HG02798 (cell line): ENCODE measurements at regions not wholly inside any gene's neighbourhood (a gene's known extent, or its start where the extent isn't known, plus 50 kb on each side); places are given as distances from the start of the nearest gene placed in this dataset.
"Not testable (repeated sequence)": the region's sequence is repeated elsewhere in the genome, so short reads cannot be mapped to it uniquely, and the experiment has no call there.

Experiments
- ATAC-seq: cut with Tn5 transposase; IDR thresholded peaks from one replicate; pipeline ENCODE4 v1.9.1; 2021; ENCODE audit warnings: mild to moderate bottlenecking; ENCODE audit not compliant: unreplicated experiment, poor library complexity

DNA sequence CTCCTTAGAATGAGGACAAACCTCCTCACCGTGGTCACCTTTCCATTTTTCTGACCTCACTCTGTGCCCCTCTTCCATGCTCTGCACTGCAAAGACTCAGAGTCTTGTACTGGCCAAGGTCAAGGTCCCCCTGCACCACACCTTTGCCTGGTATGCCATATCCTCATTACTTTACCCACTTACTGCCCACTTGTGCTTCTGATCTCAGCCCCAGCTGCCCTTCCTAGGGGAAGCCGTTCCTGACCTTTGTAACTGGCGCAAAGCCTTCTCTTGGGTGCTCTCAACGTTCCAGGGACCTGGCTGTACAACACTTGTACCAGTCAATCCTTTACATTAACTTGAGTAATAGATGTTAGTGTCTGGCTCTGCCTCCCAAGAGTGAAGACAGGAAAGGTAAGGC lies 256.0 kb downstream of the SV2B start:
- ATAC-seq: no peak

DNA sequence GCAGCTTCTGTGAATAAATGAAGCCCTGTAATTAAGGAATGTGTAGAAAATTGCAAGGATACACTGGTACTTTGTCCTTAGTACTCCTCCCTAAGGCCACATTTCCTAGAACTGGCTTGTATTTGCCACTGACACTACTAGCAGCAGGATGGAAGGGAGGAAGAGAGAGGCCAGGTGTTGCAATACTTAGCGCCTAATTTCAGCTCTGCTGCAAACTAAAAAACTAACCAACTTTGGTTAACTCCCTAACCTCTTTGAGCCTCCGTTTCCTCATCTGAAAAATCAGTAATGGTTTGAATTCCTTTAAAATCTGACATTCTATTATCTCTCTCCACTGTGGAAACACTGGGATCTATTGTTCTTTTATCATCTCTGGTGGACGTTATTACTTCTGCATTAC lies 257.0 kb downstream of the SV2B start:
- ATAC-seq: no peak

GRCh38 chr15:91357486-91357885 lies 257.4 kb downstream of the SV2B start:
- no peak for ATAC-seq

GRCh38 chr15:91358405-91358804 lies 258.3 kb downstream of the SV2B start:
- ATAC-seq: no peak

DNA sequence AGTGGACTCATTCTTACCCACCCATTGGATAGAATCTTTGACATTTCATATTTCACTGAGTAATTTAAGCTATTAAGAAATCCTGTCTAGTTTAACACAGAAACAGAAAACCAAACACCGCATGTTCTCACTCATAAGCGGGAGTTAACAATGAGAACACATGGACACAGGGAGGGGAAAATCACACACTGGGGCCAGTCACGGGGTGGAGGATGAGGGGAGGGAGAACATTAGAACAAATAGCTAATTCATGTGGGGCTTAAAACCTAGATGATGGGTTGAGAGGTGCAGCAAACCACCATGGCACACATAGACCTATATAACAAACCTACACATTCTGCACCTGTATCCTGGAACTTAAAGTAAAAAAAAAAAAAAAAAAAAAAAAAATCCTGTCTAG lies 261.6 kb downstream of the SV2B start:
- ATAC-seq: not testable (repeated sequence)

DNA sequence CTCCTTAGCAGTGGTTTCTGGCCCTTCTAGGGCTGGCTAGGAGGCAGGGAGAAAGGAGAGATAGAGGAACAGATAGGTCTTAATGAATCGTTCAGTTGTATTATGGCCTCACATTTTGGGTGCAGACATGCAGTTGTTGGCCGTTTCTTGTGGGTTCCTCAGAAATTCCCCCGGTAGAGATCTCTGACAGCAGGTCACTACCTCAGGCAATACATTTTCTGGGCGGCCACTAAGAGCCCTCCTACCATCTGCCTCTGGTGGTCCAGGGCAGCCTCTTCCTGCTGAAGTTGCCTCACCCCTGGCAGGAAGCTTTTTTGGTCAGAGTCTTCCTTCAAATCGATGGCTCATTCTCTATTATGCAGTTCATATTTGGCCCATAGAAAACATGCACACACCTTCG lies 266.1 kb downstream of the SV2B start:
- no peak for ATAC-seq

DNA sequence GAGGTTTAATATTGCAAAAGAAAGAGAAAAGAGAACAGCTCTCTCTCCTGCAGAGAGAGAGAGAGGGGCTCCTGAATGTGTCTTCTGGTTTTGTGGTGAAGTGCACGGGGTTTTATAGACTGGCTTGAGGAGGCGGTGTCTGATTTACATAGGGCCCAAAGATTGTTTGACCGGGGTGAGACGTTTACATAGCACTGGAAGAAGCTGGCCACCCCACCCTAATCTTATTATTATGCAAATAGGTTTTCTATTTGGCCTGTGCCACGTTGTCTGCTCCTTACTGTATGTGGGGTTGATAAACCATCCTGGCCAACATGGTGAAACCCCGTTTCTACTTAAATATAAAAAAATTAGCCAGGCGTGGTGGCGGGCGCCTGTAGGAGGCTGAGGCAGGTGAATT lies 268.6 kb downstream of the SV2B start:
- ATAC-seq: no peak

DNA sequence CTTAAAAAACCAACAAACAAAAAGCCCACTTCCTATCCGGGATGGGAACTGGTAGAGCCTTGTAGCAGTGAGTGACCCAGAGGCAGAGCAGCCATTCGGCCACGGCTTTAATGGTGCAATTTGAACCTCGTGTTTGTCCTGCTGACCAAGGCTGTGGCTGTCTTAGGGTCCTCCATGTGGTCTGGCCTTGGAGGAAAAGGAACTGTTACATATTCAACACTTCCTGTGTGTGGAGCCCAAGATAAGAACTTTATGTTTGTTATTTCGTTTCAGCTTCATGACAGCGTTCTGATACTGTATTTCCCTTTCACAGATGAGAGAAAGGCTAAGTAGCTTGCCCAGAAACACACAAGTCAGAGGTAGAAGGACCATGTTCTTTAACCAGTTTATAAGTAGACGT lies 269.8 kb downstream of the SV2B start:
- ATAC-seq: no peak

DNA sequence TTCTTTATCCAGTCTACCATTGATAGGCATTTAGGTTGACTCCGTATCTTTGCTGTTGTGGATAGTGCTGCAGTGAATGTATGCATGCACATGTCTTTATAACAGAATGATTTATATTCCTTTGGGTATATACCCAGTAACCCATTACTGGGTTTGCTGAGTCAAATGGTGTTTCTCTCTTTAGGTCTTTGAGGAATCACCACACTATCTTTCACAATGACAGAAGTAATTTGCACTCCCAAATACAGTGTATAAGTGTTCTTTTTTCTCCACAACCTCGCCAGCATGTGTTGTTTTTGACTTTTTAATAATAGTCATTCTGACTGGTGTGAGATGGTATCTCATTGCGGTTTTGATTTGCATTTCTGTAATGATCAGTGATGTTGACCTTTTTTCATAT lies 271.3 kb downstream of the SV2B start:
- not testable (repeated sequence) for ATAC-seq

DNA sequence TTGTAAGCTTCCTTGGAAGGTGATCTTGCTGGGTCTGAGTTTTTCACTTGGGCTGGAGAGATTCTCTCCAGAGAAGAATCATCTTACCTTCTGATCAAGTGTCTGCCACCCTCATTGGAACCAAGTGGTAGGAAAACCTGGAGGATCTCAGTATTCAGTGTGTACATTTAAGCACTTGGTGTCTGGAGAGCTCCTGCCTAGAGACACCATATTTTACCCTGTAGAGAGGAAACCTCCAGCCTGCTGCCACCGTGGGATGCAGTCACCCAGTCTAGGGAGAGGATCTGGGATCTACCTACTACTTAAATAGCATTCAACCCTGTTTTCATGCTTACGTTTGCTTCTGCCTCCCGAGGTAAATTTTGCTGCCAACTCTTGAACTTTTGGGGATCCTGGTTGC lies 274.3 kb downstream of the SV2B start:
- ATAC-seq: no peak

DNA sequence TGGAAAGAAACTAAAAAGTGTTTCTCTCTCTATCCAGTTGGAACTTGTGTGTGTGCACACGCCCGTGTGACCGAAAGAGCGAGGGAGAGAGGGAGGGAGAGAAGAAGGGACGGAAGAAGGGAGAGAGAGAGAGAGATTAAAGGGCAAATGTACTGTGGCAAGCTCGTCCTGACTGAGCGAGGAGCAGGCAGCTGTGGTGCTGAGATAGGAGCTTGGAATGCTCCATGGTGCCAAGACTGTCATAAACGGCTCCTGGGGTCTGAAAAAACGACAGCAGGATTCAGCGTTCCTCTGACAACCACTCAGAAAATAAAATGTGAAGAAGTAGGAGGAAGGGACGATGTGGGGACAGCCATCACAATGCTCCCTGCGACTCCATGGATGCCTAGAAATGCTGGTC lies 276.0 kb downstream of the SV2B start:
- ATAC-seq: no peak

DNA sequence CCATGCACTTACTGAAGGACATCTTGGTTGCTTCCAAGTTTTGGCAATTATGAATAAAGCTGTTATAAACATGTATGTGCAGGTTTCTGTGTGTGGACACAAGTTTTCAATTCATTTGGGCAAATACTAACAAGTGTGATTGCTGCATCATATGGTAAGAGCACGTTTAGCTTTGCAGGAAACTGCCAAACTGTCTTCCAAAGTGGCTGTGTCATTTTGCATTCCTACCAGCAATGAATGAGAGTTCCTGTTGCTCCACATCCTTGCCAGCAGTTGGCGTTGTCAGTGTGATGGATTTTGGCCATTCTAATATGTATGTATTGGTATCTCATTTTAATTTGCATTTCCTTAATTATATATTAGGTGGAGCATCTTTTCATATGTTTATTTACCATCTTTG lies 280.1 kb downstream of the SV2B start:
- ATAC-seq: no peak

DNA sequence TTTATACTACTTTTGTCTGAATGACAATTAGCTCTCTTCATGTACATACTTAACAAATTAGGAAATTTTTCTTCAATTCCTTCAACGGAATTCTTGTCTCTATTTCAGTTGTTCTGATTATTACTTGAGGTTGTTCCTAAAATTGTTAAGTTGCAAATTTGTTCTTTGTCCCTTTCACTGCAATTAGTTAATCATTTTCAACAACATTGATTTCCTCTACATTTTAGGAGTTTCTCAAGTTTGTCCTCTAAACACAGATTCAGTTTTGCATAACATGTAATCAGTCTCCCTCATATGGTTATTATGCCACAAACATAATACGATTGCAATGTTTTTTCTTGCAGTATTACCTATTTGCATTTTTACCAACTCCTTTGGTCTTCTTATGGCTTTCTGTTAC lies 283.5 kb downstream of the SV2B start:
- no peak for ATAC-seq

DNA sequence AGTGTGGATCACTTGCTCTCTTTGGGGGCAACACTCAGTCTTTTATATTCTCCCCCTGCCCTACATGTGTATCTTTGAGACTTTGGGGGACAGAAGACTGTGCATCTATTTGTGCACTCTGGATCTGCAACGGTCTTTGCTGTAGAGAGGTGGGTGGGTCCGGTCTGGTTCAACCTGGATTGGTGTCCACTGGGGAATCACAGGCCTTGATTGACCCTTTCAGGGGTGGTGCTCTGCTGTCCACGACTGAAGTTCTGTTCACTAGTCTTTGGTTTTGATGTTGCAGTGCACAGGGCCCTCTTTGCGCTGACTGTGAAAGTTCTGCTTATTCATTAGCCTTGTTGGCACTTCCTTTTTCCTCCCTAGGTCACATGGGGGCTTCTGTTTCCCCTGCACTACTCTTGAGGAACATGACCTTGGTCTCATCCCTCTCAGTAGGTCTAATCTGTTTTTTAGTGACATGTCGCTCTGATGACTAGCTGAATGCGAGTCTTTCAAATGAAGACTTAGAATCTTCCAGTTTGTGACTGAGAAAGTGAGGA lies 284.2 kb downstream of the SV2B start:
- ATAC-seq: no peak

GRCh38 chr15:91385311-91385710 lies 285.3 kb downstream of the SV2B start:
- no peak for ATAC-seq

DNA sequence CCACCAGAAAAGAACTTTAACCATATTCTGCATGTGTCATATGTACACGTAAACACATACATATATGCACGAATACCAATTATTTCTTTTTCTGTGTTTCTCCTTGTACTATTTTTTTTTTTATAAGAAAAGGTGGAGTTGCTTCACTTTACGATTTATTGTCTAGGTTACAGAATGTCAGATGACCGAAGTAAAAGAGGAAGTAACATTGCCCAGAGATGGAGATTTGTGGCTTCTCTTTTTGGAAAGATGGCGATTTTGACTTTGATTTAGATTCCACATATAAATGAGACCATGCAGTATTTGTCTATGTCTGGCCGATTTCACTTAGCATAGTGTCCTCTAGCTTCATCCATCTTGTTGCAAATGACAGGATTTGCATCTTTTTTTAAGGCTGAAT lies 293.1 kb downstream of the SV2B start:
- no peak for ATAC-seq

- ATAC-seq: no peak
Observed at GRCh38 chr15:91400481-91400880, 300.4 kb downstream of the SV2B start.

DNA sequence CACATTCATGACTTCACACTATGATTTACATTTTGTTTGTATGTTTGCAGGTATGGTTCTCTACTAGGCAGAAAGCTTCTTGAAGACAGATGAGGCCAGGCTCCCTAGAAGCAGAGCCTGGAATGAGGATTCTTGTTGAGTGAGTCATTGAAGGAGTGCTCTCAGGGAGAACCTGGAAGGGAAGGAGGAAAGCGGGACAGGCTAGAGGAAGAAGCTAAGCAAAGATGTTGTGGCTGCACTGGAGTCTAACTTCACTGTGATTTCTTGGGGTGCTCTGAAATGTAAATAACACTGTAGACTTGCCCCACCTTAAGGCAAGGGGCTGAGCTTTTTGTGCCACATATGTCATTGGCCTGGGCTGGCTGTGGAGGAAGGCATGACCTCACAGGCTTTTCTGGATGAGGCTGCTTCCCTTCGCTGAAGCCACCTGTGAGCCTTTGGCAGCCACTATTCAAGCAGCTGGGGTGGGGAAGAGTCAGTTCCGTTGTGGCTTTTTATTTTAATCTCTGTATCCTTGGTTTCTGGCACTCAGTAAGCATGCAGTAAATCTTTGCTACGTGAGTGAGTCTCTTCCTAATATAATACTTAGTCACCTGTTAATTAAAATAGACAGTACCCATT lies 307.3 kb downstream of the SV2B start:
- no peak for ATAC-seq

DNA sequence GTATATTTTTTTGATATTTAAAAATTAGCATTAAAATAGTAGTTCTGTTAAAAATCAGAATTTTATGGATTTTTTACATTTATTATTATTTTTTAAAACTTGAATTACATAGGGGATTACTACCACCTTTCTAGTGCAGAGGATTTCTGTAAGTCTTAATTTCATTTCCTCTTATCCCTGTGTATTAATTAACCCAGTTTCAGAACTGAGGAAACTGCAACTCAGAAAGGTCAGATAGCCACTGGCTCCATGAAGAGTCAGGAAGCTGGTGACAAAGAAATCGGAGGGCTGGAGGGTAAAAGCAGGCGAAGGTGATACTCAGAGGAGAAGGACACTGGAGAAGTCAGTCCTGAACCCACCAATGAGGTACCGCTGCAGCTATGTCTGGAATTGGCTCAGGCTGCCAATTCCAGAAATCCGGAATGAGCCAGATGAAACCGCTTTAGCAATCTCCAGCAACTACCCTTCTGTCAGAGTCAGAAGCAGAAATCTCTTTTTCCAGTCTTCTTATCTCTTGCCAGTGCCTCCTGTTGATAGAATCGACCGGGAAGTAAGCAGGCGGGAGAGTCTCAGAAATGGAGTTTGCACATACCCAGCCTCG lies 308.5 kb downstream of the SV2B start:
- no peak for ATAC-seq

DNA sequence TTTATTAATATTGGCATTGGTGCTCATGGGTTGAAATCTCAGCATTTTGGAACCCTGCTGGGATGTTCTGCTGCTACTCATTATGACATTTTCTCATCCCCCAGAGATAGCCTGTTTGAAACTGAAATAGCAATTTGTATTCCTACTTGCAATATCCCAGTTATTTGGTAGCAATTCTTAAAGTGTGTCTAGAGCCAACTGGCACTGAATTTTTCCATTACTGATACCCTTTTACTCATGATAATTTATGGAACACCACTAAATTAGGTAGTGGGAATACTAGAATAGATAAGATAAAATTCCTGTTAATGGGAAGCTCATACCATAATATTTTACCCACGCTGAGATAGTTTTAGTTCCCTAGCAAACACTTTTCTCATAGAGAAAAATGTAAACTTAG lies 309.3 kb downstream of the SV2B start:
- no peak for ATAC-seq

DNA sequence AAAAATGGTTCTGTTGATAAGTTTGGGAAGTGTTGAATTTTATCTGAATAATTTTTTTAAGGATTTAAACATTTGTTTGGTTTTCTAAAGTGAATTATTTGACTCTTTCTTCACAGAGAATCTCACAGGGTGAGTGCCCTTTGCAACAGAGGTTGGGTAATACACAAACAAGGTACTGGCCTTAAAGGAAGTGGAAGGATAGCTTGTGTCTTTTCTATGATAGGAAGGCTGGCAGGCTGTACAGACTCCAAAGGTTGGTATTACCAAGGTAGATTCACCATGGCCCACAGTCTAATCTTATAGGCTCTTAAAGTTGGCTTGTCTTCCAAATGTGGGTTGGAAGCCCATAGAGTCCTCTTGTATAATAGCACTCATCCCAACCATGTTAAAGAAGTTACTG lies 311.5 kb downstream of the SV2B start:
- ATAC-seq: no peak
